Heart left ventricle (tissue), 13 donors: ENCODE measurements at regions not wholly inside any gene's neighbourhood (a gene's known extent, or its start where the extent isn't known, plus 50 kb on each side); places are given as distances from the start of the nearest gene placed in this dataset.

Source experiments
- CTCF ChIP-seq, 12 donors: fragments of 200-600 bp; sonication (generic) in 4 of 12; IDR thresholded peaks; one replicate each; pipeline versions ENCODE4 v1.5.0 to v1.8.0; 2018 to 2022; ENCODE audit warnings: antibody characterized with exemption in 12 of 12, mild to moderate bottlenecking in 5 of 12
- POLR2A ChIP-seq, 2 donors: fragments of 450-650 bp; IDR thresholded peaks; one replicate each; pipeline ENCODE4 v1.6.1; 2017; ENCODE audit warnings: antibody characterized with exemption in 2 of 2, mild to moderate bottlenecking in 2 of 2, moderate library complexity in 2 of 2
- donor health status: ischemic (EF 13 %, LVEDD 7.1; RV severe dilation, severe dysfunction).
- donor health status: DM: no; HTN: yes; CAD: no.
- donor health status: DM: no; HTN: no; CAD: no.
- donor health status: ischemic (EF 25% LVEDD 6.9; RV normal size, moderate dysfunction).
- donor health status: ischemic (EF 25% LVEDD 5.7; RV mildly dilated, moderate dysfunction).
- donor health status: ischemic (EF 35%, LVEDD 5.7; RV mildly dilated, moderate dysfunction).
- donor health status: nonischemic (EF 11% LVEDD 7.7; RV severe dilation, severe dysfunction).
- donor health status: DM: yes; HTN: yes; CAD: no.
- donor health status: PGD.
- donor health status: ischemic (EF 29% LVEDD 5.4; RV normal size, mild dysfunction).
- donor health status: nonischemic (EF 23%, LVEDD 6.1; RV moderate dilation, normal function).

- no peak for TF ChIP-seq POLR2A (IDR thresholded peaks at IDR 0.05)
- no peak for TF ChIP-seq CTCF (IDR thresholded peaks at IDR 0.05)
These were observed 395.3 kb upstream of the CPEB2 start for GRCh38 chr4:14607001-14607400.
